K562 (cell line): ENCODE measurements at regions not wholly inside any gene's neighbourhood (a gene's known extent, or its start where the extent isn't known, plus 50 kb on each side); places are given as distances from the start of the nearest gene placed in this dataset.

Experiments used
- ATAC-seq: fragments of 200-7000 bp; cut with Tn5 transposase; 3 replicates; pipeline ENCODE4 v1.9.1; 2020; ENCODE audit warnings: moderate library complexity
- BruUV-seq: library from RNA; stranded (reverse); fragments of 400-500 nt; replicated peaks from 2 replicates; lab custom pipeline; 2021; lab: Mats Ljungman, UMichigan
- CTCF ChIA-PET: fragments of 300-600 bp; formaldehyde crosslinking; extraction: SDS; loops from one replicate; lab custom pipeline; 2021; ENCODE audit warnings: low intra/inter-chr PET ratio; lab: Yijun Ruan, JAX
- POLR2A ChIA-PET: fragments of 300-600, 350-650 bp; sonication (Branson Sonifier 250); formaldehyde crosslinking; extraction: SDS; loops from one replicate; lab custom pipeline; 2021; ENCODE audit warnings: antibody characterized with exemption, inconsistent platforms; lab: Yijun Ruan, JAX
- DNase-seq, 4 experiments: peaks; one replicate each; pipeline versions ENCODE4 v3.0.0 to v3.0.0-alpha.2; 2011 to 2018; ENCODE audit warnings: low spot score in 3 of 4, mixed read lengths in 3 of 4; ENCODE audit errors: extremely low read depth in 1 of 4
- FAIRE-seq: peaks from 2 replicates; lab custom pipeline; 2011; peaks lifted over from hg19 to GRCh38; lab: Jason Lieb, UNC
- H2AFZ ChIP-seq: 2 replicates; pipeline ENCODE4 v1.6.0; 2011; ENCODE audit warnings: low read depth, low read length, control low read depth, inconsistent platforms
- H3K27ac ChIP-seq: fragments of 200-600 bp; 3 replicates; pipeline ENCODE4 v1.8.0; 2011; ENCODE audit warnings: low read depth, mild to moderate bottlenecking, control low read depth, inconsistent platforms, low read length, moderate library complexity, mixed read lengths; ENCODE audit errors: extremely low read depth
- H3K27me3 ChIP-seq, 2 experiments: fragments of 300-600 bp in 1 of 2; 2 replicates in 1 of 2; 3 replicates in 1 of 2; pipeline versions ENCODE4 v1.6.0 to v1.8.0; 2011; ENCODE audit warnings: inconsistent platforms in 2 of 2, low read length in 2 of 2, mild to moderate bottlenecking in 1 of 2, mixed read lengths in 1 of 2, moderate library complexity in 1 of 2; ENCODE audit not compliant: control insufficient read depth in 2 of 2, insufficient read depth in 2 of 2
- H3K36me3 ChIP-seq: fragments of 300-600 bp; 3 replicates; pipeline ENCODE4 v1.8.0; 2011; ENCODE audit warnings: mild to moderate bottlenecking, low read length, inconsistent platforms; ENCODE audit not compliant: control insufficient read depth, insufficient read depth
- H3K4me1 ChIP-seq, 2 experiments: fragments of 200-600 bp in 1 of 2; replicated peaks in 1 of 2; 2 replicates in 1 of 2; 3 replicates in 1 of 2; pipeline versions ENCODE4 v1.5.1 to v1.8.0; 2011; ENCODE audit warnings: inconsistent platforms in 2 of 2, low read length in 2 of 2, mild to moderate bottlenecking in 1 of 2, mixed read lengths in 1 of 2, moderate library complexity in 1 of 2; ENCODE audit not compliant: control insufficient read depth in 2 of 2, insufficient read depth in 2 of 2
- H3K4me2 ChIP-seq: 2 replicates; pipeline ENCODE4 v1.6.1; 2011; ENCODE audit warnings: low read length, control low read depth, inconsistent platforms, mixed read lengths; ENCODE audit not compliant: insufficient read depth
- H3K4me3 ChIP-seq: fragments of 200-600 bp; sonication (generic), shearing (Covaris generic); 2 replicates; pipeline ENCODE4 v1.5.1; 2016; ENCODE audit warnings: control low read depth, inconsistent platforms
- H3K79me2 ChIP-seq: fragments of 200-600 bp; 3 replicates; pipeline ENCODE4 v1.8.0; 2011; ENCODE audit warnings: low read length, inconsistent platforms; ENCODE audit not compliant: control insufficient read depth, insufficient read depth
- H3K9ac ChIP-seq, 2 experiments: 2 replicates each; pipeline versions ENCODE4 v1.6.0 to v1.6.1; 2011; ENCODE audit warnings: low read depth in 2 of 2, low read length in 2 of 2, control low read depth in 1 of 2, inconsistent platforms in 1 of 2, mild to moderate bottlenecking in 1 of 2, mixed read lengths in 1 of 2; ENCODE audit not compliant: insufficient read depth in 1 of 2
- H3K9me1 ChIP-seq: one replicate; pipeline ENCODE4 v1.6.0; 2011; ENCODE audit warnings: inconsistent platforms, mild to moderate bottlenecking, low read length, moderate library complexity; ENCODE audit not compliant: control insufficient read depth, insufficient read depth
- H3K9me3 ChIP-seq: replicated peaks from 2 replicates; pipeline ENCODE4 v1.5.1; 2011; ENCODE audit warnings: low read depth, low read length, inconsistent platforms; ENCODE audit not compliant: control insufficient read depth, insufficient read depth
- H4K20me1 ChIP-seq: replicated peaks from 2 replicates; pipeline ENCODE4 v1.6.1; 2011; ENCODE audit warnings: low read length, inconsistent platforms, mixed read lengths; ENCODE audit not compliant: control insufficient read depth, insufficient read depth
- GABPB2 ChIP-seq: fragments of 250-450 bp; sonication (Bioruptor Pico); conservative IDR thresholded peaks from 2 replicates; pipeline ENCODE4 v1.5.1; 2021; ENCODE audit warnings: mild to moderate bottlenecking
- NCOA4 ChIP-seq: fragments of 450-650 bp; IDR thresholded peaks from 2 replicates; pipeline ENCODE4 v1.6.1; 2018; ENCODE audit warnings: mild to moderate bottlenecking; ENCODE audit not compliant: partially characterized antibody
- PHF21A ChIP-seq: fragments of 450-650 bp; IDR thresholded peaks from 2 replicates; pipeline ENCODE4 v1.6.1; 2017; ENCODE audit warnings: low read depth, borderline replicate concordance
- PHTF2 ChIP-seq: fragments of 250-450 bp; sonication (Bioruptor Pico); IDR thresholded peaks from 2 replicates; pipeline ENCODE4 v1.5.0; 2021; ENCODE audit warnings: mild to moderate bottlenecking
- PML ChIP-seq: IDR thresholded peaks from 2 replicates; pipeline ENCODE4 v1.6.1; 2012; ENCODE audit warnings: low read length, inconsistent platforms
- RBM14 ChIP-seq: fragments of 200-400 bp; formaldehyde crosslinking; IDR thresholded peaks from 2 replicates; pipeline ENCODE4 v1.6.1; 2018; ENCODE audit warnings: low read depth, mild to moderate bottlenecking, low read length, moderate library complexity, borderline replicate concordance; ENCODE audit not compliant: insufficient read depth
- ZBTB5 ChIP-seq: fragments of 450-650 bp; IDR thresholded peaks from 2 replicates; pipeline ENCODE4 v1.6.1; 2017; ENCODE audit warnings: antibody characterized with exemption
- ZNF124 ChIP-seq: sonication (generic); formaldehyde crosslinking; IDR thresholded peaks from 2 replicates; pipeline ENCODE4 v1.8.1; 2022; ENCODE audit warnings: missing genetic modification reagents
- ZNF696 ChIP-seq: fragments of 250-450 bp; sonication (Bioruptor Pico); conservative IDR thresholded peaks from 2 replicates; pipeline ENCODE4 v1.4.0; 2020; ENCODE audit warnings: mild to moderate bottlenecking, moderate library complexity
- in situ Hi-C: fragments of 300-500 bp; cut with MboI; formaldehyde crosslinking; loops from 4 replicates; pipeline ENCODE4 v1.15.0; 2018; ENCODE audit warnings: inconsistent platforms, mixed read lengths
- intact Hi-C: fragments of 100-400 bp; cut with micrococcal nuclease; formaldehyde crosslinking; loops from 2 replicates; pipeline ENCODE4 v1.14.2; 2022
- TF ChIP-seq, protein P1 (sequence below): fragments of 450-650 bp; formaldehyde crosslinking; IDR thresholded peaks from 2 replicates; pipeline ENCODE4 v1.4.0; 2022; ENCODE audit warnings: mild to moderate bottlenecking, moderate library complexity

GRCh38 chr7:156251861-156252260, 388.7 kb upstream of the RNF32 start (continued):
- no peak for TF ChIP-seq ZBTB5
- TF ChIP-seq, protein P1, sequence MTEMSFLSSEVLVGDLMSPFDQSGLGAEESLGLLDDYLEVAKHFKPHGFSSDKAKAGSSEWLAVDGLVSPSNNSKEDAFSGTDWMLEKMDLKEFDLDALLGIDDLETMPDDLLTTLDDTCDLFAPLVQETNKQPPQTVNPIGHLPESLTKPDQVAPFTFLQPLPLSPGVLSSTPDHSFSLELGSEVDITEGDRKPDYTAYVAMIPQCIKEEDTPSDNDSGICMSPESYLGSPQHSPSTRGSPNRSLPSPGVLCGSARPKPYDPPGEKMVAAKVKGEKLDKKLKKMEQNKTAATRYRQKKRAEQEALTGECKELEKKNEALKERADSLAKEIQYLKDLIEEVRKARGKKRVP (CRISPR knock-in tag), result no peak

DNA sequence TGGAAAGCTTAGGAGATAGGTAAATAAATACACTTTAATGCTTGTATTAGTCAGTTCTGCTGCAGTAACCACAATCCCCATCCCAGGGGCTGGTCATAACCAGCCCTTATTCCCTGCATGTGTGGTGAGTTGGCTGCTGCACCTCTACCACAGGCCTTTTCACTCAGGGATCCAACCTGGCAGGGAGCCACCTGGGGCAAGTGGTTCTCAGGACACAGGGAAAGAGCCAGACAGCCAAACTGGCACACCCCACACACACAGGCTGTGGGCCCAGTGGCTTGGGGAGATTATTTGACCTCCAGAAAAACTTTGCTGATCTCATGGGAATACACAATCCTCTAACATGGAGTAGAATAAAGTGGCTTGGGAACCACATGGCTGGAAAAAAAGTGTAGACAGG, 400.0 kb upstream of the RNF32 start:
- ChIA-PET POLR2A (interaction anchor here (0.5 to 1.1 kb wide), 5 partner anchors 14 to 234 kb away, joined by 3 to 5 read pairs (median 3); no protein-coding TSS in a partner anchor), CTCF (no interaction called here)
- H3K4me2 ChIP-seq, result no peak overlapping the region
- peaks cover 8 to 26% of the 10 kb centered on the region in 2 experiments for H3K27me3 ChIP-seq
- no peak for ATAC-seq
- no peak for DNase-seq
- BruUV-seq, result no TSS peak
- no peaks in the 10 kb centered on the region for H3K9me1 ChIP-seq
- in situ Hi-C loops (no loop called here), intact Hi-C loops (no loop called here)
- H3K79me2 ChIP-seq, result no peaks in the 10 kb centered on the region
- no peak overlapping the region for H2AFZ ChIP-seq
- peaks cover 12% of the 10 kb centered on the region; the same call in 1 of the 2 replicates for H4K20me1 ChIP-seq
- H3K9me3 ChIP-seq, result no peaks in the 10 kb centered on the region; the same call in 1 of the 2 replicates
- H3K27ac ChIP-seq, result no peak overlapping the region
- no peaks in the 10 kb centered on the region for H3K4me1 ChIP-seq
- no peak for FAIRE-seq
- no peak overlapping the region for H3K4me3 ChIP-seq
- H3K9ac ChIP-seq, result no peak overlapping the region
- H3K36me3 ChIP-seq, result no peaks in the 10 kb centered on the region
- no peak for TF ChIP-seq ZNF124 (CRISPR knock-in tag)
- TF ChIP-seq RBM14, result no peak
- no peak for TF ChIP-seq GABPB2 (CRISPR knock-in tag)
- no peak for TF ChIP-seq NCOA4
- no peak for TF ChIP-seq ZNF696
- TF ChIP-seq PHTF2 (CRISPR knock-in tag), result no peak
- no peak for TF ChIP-seq PML
- no peak for TF ChIP-seq PHF21A
